ENCODE measurements at regions not wholly inside any gene's neighbourhood (a gene's known extent, or its start where the extent isn't known, plus 50 kb on each side); places are given as distances from the start of the nearest gene placed in this dataset.

DNA sequence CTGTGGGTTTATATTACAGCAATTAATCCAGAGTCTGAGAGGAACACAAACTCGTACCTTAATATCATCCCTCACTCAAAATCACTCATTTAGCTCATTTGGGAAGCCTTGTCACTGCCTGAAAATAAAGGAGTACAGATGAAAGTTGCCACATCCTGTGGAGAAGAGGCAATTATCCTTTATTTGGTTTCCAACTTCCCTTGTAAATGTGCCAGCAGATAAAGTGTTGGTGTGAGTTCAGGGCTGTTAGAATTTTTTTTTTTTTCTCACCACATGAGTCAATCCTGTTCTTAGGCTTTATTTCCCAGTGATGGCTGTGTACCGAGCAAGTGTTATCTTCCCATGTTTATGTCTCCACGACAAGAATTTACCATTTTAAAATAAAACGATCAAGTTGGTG, 99.0 kb upstream of the SMIM30 start:
- no peak for TF ChIP-seq BHLHE40 (IDR thresholded peaks at IDR 0.05; ENCODE audit: borderline replicate concordance)
- no peak for TF ChIP-seq SP1 (IDR thresholded peaks at IDR 0.05)
- no peak for TF ChIP-seq FOXA1 (IDR thresholded peaks at IDR 0.05)
- no peak for TF ChIP-seq NFRKB (IDR thresholded peaks at IDR 0.05)
- TF ChIP-seq L3MBTL2 (conservative IDR thresholded peaks at IDR 0.05), result no peak
- no peak for TF ChIP-seq ARNT (IDR thresholded peaks at IDR 0.05)
- no peak for TF ChIP-seq ZNF384 (IDR thresholded peaks at IDR 0.05)
- no peak for TF ChIP-seq FOXM1 (IDR thresholded peaks at IDR 0.05; ENCODE audit: borderline replicate concordance)
- TF ChIP-seq FOXK2 (IDR thresholded peaks at IDR 0.05), result no peak
- no peak for TF ChIP-seq HDGF (IDR thresholded peaks at IDR 0.05; ENCODE audit: borderline replicate concordance)
- TF ChIP-seq CTBP1 (IDR thresholded peaks at IDR 0.05; ENCODE audit: borderline replicate concordance), result no peak
- no peak for TF ChIP-seq ELF4 (IDR thresholded peaks at IDR 0.05)
- TF ChIP-seq SUZ12 (IDR thresholded peaks at IDR 0.05), result no peak

Data from HEK293T (cell line).